Nucleus accumbens (tissue), 56 donors: ENCODE measurements at regions not wholly inside any gene's neighbourhood (a gene's known extent, or its start where the extent isn't known, plus 50 kb on each side); places are given as distances from the start of the nearest gene placed in this dataset.

Experiments used
- DNase-seq, 56 donors: peaks; one replicate each; lab custom pipeline; 2025; lab: John Stamatoyannopoulos, UW

GRCh38 chr2:128559533-128560515, 241.2 kb upstream of the HS6ST1 start:
- no peak for DNase-seq

GRCh38 chr2:128560718-128561117, 242.1 kb upstream of the HS6ST1 start:
- DNase-seq: no peak

GRCh38 chr2:128562471-128563347, 244.0 kb upstream of the HS6ST1 start:
- DNase-seq: peak in 3 of 56 donors; percentile 8 to 57 (median 24)

DNA sequence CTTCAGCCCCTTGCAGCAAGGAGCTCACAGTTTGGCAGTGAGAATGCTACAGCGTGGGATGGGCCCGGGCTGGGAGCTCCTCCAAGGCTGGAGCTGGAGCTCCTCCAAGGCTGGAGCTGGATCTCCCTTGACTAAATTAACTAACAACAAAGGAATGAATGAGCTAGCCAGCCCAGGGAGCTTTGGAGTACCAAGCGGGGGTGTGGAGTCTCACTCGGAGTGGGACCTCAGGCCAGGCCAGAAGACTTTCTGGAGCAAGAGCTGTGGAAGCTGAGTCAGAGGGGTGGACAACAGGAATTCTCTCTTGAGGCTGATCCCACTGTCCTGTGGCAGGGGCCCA, 244.7 kb upstream of the HS6ST1 start:
- peak in 44 of 56 donors; percentile 11 to 83 (median 49) for DNase-seq

GRCh38 chr2:128564131-128564530, 245.5 kb upstream of the HS6ST1 start:
- DNase-seq: no peak

DNA sequence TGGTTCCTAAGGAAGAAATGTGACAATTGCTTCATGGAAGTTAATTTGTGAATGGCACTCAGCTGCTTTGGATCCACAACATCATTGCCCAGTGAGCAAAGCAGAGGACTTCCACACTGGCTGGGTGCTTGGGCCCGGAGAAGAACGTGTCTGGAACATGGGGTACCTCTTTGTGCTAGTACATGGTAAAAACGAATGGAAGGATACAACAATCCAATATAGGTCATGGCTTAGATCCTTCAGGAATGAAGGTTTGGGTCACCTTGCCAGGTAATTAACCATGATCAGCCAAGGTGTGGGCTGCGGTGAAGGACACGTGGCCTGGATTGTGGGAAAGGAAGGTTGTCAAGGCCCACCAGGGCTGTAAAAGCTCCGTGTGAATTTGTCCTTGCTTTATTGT, 245.9 kb upstream of the HS6ST1 start:
- DNase-seq: no peak

- no peak for DNase-seq
Observed at GRCh38 chr2:128565441-128565840, 246.8 kb upstream of the HS6ST1 start.

DNA sequence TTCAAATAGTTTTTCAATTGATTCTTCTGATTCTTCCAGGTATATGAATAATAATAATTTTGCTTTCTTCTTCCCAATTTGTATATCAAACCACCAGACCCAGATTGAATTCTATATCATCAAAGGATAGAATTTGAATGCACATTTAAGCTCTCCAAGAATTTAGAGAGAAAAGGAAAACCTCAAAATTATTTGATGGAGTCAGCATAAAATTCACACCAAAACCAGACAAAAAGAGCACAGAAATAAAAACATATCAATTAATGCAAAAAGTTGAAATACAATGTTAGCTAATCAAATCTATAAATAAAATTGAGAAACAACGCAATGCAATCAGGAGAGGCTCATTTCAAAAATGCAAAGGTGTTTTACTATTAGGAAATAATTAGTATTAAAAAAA, 248.0 kb upstream of the HS6ST1 start:
- no peak for DNase-seq

- no peak for DNase-seq
Observed at GRCh38 chr2:128568106-128568505, 249.4 kb upstream of the HS6ST1 start.

DNA sequence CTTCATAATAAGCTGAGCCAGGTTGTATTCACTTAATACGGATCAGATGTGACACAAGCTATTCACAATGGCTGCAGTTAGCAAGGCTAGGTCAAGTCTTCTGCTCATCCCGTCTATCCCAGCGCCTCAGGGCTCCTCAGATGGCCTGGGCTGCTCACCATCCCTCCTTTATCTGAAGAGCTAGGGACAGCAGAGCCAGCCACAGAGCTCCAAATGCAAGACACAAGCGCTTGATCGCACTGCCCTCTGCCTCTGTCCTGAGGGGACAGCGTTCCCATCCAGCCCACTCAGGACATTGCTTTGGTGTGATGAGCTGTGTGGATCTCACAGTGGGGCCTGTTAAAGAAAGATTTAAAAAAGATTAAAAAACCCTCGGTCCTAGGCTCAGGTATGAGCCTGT, 254.4 kb upstream of the HS6ST1 start:
- no peak for DNase-seq

- no peak for DNase-seq
Observed at GRCh38 chr2:128573531-128573930, 254.9 kb upstream of the HS6ST1 start.

DNA sequence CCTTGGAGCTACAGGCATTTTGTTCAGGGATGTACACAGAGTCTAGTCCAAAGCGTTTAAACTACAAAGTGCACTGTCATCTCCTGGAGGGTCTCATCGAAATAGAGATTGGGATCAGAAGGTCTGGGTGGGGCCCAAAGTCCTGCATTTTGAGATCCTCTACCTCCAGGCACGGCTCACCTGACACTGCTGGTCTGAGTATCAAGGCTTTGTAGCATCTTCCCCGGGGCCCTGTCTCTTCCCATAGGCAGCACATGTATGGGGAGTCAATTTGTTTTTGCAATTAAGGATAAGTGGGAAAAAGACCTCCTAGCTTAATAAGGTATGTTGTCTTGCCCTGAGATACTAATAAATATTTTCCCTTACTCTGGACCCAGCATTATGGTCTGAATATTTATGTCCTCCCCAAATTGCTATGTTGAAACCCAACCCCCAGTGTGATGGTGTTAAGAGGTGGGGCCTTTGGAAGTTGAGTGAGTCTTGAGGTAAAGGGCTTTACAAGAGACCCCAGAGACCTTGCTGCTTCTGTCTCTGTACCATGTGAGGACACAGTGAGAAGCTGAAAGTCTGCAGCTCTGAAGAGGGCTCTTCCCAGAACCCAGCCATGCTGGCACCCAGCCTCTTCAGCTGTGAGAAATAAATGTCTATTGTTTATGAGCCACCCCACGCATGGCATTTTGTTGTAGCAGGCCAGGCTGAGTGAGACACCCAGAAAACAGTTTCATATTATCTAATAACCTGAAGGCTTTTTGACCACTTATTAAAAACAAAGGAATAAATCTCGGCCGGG, 258.7 kb upstream of the HS6ST1 start:
- DNase-seq: peak in 18 of 56 donors; percentile 5 to 47 (median 22)

GRCh38 chr2:128578406-128579390, 260.0 kb upstream of the HS6ST1 start:
- DNase-seq: no peak

GRCh38 chr2:128579825-128580224, 261.2 kb upstream of the HS6ST1 start:
- DNase-seq: no peak

DNA sequence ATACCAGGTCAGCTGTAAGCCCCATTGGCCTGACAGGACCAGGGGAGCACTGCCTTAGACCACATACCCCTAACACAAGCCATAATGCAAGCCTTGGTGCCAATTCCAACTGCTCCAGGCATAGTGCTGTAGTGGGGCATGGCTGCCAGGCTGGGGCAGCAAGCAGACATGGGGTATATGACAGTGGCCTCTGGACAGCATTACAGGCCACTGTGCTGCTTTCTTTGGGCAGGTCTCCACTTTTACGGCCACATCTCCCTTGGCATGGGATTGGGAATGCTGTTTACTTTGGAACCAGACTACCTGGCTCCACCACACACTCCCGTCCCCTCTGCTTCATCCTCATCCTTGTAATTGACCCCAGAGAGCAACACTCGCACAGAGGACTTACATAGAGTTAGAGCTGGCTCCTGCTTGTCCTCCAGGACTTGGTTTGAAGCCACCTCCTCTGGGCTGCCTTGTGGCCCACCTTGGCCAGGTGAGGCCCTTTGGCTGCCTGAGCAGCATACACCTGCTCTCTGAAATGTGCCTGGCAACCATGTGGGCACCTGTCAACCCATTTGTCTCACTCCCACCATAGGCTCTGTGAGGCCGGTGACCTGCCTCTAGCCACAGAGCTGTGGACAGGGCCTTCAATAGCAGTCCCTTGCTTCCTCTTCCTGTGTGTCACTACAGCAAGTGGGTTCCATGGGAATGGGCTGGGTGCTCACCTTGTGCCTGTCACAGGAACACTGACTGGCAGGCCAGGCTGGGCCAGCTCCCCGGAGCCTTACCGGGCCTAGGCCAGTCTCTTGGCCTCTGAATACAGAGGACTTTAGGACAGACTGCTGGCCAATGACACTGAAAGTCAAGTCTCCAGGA, 262.6 kb upstream of the HS6ST1 start:
- DNase-seq: no peak

DNA sequence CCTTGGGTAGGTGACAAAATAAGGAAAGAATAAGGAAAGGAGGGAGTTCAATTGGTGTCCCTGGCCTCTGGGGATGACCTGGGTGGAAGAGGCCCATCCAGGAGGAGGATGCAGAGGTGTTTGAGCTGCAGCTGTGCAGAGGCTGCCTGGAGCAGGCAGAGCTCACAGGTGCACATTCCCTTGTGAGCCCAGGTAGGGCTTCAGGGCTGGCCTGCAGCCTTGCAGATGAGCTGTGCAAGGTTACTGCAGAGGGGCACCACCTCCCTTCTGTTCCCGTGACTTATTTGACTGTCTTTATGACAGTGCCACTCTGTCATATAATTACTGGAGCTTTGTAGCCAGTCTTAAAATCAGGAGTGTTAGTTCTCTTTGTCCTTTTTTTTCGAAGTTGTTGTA, 263.2 kb upstream of the HS6ST1 start:
- no peak for DNase-seq

GRCh38 chr2:128584296-128584890, 265.7 kb upstream of the HS6ST1 start:
- no peak for DNase-seq

DNA sequence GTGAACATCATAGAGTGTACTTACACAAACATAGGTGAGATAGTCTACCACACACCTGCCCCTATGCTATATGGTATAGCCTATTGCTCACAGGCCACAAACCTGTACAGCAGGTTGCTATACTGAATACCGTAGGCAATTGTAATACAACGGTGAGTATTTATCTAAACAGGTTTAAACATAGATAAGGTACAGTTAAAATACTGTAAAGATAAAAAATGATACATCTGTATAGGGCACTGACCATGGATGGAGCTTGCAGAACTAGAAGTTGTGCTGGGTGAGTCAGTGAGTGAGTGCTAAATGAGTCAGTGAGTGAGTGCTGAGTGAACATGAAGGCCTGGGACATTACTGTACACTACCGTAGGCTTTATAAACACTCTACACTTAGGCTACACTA, 267.0 kb upstream of the HS6ST1 start:
- DNase-seq: no peak
